K562 (cell line): ENCODE measurements at regions not wholly inside any gene's neighbourhood (a gene's known extent, or its start where the extent isn't known, plus 50 kb on each side); places are given as distances from the start of the nearest gene placed in this dataset.

Experiments used
- CBFB ChIP-seq: sonication (generic); formaldehyde crosslinking; IDR thresholded peaks from 2 replicates; pipeline ENCODE4 v1.4.0; 2020; ENCODE audit warnings: mild to moderate bottlenecking, missing genetic modification reagents
- CTCF ChIP-seq, 3 experiments: IDR thresholded peaks in 2 of 3; conservative IDR thresholded peaks in 1 of 3; 2 replicates each; pipeline ENCODE4 v1.5.1; 2011 to 2012; ENCODE audit warnings: low read length in 3 of 3, mild to moderate bottlenecking in 3 of 3, control low read depth in 2 of 3, improper control_type of control experiment in 1 of 3, inconsistent platforms in 1 of 3, low read depth in 1 of 3, mixed read lengths in 1 of 3, moderate library complexity in 1 of 3; ENCODE audit not compliant: insufficient read depth in 2 of 3
- EGR1 ChIP-seq: fragments of 450-650 bp; conservative IDR thresholded peaks from 2 replicates; pipeline ENCODE4 v1.6.1; 2017; ENCODE audit warnings: mild to moderate bottlenecking
- FOS ChIP-seq: IDR thresholded peaks from 3 replicates; pipeline ENCODE4 v1.6.1; 2011; ENCODE audit not compliant: insufficient read length; ENCODE audit errors: extremely low read depth
- KAT8 ChIP-seq: fragments of 450-650 bp; IDR thresholded peaks from 2 replicates; pipeline ENCODE4 v1.6.1; 2016; ENCODE audit warnings: low read depth, mild to moderate bottlenecking
- POLR2A ChIP-seq: fragments of 450-650 bp; conservative IDR thresholded peaks from 2 replicates; pipeline ENCODE4 v1.6.1; 2016
- RFX5 ChIP-seq: IDR thresholded peaks from 2 replicates; pipeline ENCODE4 v1.6.1; 2011; ENCODE audit warnings: low read depth, mild to moderate bottlenecking, improper control_type of control experiment, low read length
- TRIM28 ChIP-seq: fragments of 450-650 bp; IDR thresholded peaks from 2 replicates; pipeline ENCODE4 v1.6.1; 2017
- TSHZ1 ChIP-seq: fragments of 250-450 bp; sonication (Bioruptor Pico); IDR thresholded peaks from 2 replicates; pipeline ENCODE4 v1.4.0; 2020; ENCODE audit warnings: mild to moderate bottlenecking, moderate library complexity

GRCh38 chr13:86882835-86883234, 788.3 kb upstream of the SLITRK5 start:
- no peak for TF ChIP-seq KAT8
- TF ChIP-seq CTCF (IDR thresholded peaks at IDR 0.05 in 2 of 3, conservative IDR thresholded peaks at IDR 0.05 in 1 of 3; ENCODE audit: insufficient read depth in 2 of 3, low read depth in 1 of 3, low read length in 3 of 3), result no peak
- no peak for TF ChIP-seq POLR2A
- no peak for TF ChIP-seq TRIM28
- no peak for TF ChIP-seq FOS
- no peak for TF ChIP-seq EGR1
- no peak for TF ChIP-seq CBFB (CRISPR knock-in tag)
- TF ChIP-seq TSHZ1 (CRISPR knock-in tag), result no peak
- no peak for TF ChIP-seq RFX5
